ENCODE measurements at regions not wholly inside any gene's neighbourhood (a gene's known extent, or its start where the extent isn't known, plus 50 kb on each side); places are given as distances from the start of the nearest gene placed in this dataset.

DNA sequence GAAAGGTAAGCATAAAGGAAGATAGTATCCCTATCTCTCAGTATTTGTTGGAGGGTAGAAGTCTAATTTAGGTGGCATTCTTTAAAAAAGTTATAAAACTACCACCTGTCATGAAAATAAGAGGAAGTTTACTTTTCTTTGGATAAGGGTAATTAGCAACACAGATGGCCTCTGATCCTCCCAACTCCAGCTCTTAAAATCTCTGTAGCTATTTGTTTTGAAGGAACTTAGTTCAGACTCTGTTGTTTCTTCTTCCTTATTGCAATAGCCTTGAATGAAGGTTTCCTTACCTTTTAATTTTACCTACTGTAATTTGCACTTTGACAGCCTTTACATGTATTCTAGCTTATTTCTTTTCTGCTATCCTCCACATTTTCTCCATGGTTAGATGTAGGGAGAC, 1261.3 kb downstream of the RAPGEF2 start:
- no peak overlapping the region for H2AFZ ChIP-seq (ENCODE audit: low read length)
- CTCF ChIA-PET (ENCODE audit: low intra/inter-chr PET ratio, low total read pairs): no interaction called here
- no peaks in the 10 kb centered on the region for H3K4me1 ChIP-seq (ENCODE audit: insufficient read depth, low read length)
- POLR2A ChIA-PET: no interaction called here
- H3K79me2 ChIP-seq (ENCODE audit: insufficient read depth, low read length): no peaks in the 10 kb centered on the region
- H3K4me2 ChIP-seq (ENCODE audit: low read depth, low read length): no peak overlapping the region
- in situ Hi-C loops (cut with HindIII; ENCODE audit: extremely low pct_ligation_motif_present, low pct_unique_long_range_greater_than_20kb) (no loop called here), intact Hi-C loops (cut with micrococcal nuclease; ENCODE audit: unreplicated experiment) (no loop called here)
- no peak for DNase-seq (ENCODE audit: low spot score)
- FAIRE-seq: no peak
- no peaks in the 10 kb centered on the region for H3K36me3 ChIP-seq (replicated peaks in 1 of 2; ENCODE audit: control insufficient read depth in 1 of 2, insufficient read depth in 2 of 2, low read length in 2 of 2)
- no TSS peak for BruUV-seq (replicated peaks)
- H3K9me3 ChIP-seq (ENCODE audit: low read length): peaks cover 14% of the 10 kb centered on the region
- no peak for ATAC-seq
- H3K4me3 ChIP-seq (replicated peaks in 1 of 3; ENCODE audit: insufficient read depth in 1 of 3, low read depth in 2 of 3, low read length in 3 of 3): no peak overlapping the region
- H3K27ac ChIP-seq (ENCODE audit: extremely low read length, insufficient read depth, low read length): no peak overlapping the region
- no peaks in the 10 kb centered on the region for H4K20me1 ChIP-seq (ENCODE audit: insufficient read depth, low read length)
- H3K9ac ChIP-seq (ENCODE audit: insufficient read depth, low read depth, low read length): no peak overlapping the region
- H3K27me3 ChIP-seq (ENCODE audit: control insufficient read depth in 1 of 2, insufficient read depth in 2 of 2, low read length in 2 of 2): no peaks in the 10 kb centered on the region
- TF ChIP-seq, protein P1, sequence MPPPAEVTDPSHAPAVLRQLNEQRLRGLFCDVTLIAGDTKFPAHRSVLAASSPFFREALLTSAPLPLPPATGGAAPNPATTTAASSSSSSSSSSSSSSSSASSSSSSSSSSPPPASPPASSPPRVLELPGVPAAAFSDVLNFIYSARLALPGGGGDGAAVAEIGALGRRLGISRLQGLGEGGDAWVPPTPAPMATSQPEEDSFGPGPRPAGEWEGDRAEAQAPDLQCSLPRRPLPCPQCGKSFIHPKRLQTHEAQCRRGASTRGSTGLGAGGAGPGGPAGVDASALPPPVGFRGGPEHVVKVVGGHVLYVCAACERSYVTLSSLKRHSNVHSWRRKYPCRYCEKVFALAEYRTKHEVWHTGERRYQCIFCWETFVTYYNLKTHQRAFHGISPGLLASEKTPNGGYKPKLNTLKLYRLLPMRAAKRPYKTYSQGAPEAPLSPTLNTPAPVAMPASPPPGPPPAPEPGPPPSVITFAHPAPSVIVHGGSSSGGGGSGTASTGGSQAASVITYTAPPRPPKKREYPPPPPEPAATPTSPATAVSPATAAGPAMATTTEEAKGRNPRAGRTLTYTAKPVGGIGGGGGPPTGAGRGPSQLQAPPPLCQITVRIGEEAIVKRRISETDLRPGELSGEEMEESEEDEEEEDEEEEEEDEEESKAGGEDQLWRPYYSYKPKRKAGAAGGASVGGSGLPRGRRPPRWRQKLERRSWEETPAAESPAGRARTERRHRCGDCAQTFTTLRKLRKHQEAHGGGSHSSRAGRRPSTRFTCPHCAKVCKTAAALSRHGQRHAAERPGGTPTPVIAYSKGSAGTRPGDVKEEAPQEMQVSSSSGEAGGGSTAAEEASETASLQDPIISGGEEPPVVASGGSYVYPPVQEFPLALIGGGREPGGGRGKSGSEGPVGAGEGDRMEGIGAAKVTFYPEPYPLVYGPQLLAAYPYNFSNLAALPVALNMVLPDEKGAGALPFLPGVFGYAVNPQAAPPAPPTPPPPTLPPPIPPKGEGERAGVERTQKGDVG (CRISPR knock-in tag; IDR thresholded peaks at IDR 0.05; ENCODE audit: borderline replicate concordance): no peak
- TF ChIP-seq ZNF12 (CRISPR knock-in tag; IDR thresholded peaks at IDR 0.05) (no peak), THYN1 (CRISPR knock-in tag; IDR thresholded peaks at IDR 0.05; ENCODE audit: borderline replicate concordance, low read depth) (no peak), ZFP36L2 (CRISPR knock-in tag; IDR thresholded peaks at IDR 0.05) (no peak)
- TF ChIP-seq, protein P2, sequence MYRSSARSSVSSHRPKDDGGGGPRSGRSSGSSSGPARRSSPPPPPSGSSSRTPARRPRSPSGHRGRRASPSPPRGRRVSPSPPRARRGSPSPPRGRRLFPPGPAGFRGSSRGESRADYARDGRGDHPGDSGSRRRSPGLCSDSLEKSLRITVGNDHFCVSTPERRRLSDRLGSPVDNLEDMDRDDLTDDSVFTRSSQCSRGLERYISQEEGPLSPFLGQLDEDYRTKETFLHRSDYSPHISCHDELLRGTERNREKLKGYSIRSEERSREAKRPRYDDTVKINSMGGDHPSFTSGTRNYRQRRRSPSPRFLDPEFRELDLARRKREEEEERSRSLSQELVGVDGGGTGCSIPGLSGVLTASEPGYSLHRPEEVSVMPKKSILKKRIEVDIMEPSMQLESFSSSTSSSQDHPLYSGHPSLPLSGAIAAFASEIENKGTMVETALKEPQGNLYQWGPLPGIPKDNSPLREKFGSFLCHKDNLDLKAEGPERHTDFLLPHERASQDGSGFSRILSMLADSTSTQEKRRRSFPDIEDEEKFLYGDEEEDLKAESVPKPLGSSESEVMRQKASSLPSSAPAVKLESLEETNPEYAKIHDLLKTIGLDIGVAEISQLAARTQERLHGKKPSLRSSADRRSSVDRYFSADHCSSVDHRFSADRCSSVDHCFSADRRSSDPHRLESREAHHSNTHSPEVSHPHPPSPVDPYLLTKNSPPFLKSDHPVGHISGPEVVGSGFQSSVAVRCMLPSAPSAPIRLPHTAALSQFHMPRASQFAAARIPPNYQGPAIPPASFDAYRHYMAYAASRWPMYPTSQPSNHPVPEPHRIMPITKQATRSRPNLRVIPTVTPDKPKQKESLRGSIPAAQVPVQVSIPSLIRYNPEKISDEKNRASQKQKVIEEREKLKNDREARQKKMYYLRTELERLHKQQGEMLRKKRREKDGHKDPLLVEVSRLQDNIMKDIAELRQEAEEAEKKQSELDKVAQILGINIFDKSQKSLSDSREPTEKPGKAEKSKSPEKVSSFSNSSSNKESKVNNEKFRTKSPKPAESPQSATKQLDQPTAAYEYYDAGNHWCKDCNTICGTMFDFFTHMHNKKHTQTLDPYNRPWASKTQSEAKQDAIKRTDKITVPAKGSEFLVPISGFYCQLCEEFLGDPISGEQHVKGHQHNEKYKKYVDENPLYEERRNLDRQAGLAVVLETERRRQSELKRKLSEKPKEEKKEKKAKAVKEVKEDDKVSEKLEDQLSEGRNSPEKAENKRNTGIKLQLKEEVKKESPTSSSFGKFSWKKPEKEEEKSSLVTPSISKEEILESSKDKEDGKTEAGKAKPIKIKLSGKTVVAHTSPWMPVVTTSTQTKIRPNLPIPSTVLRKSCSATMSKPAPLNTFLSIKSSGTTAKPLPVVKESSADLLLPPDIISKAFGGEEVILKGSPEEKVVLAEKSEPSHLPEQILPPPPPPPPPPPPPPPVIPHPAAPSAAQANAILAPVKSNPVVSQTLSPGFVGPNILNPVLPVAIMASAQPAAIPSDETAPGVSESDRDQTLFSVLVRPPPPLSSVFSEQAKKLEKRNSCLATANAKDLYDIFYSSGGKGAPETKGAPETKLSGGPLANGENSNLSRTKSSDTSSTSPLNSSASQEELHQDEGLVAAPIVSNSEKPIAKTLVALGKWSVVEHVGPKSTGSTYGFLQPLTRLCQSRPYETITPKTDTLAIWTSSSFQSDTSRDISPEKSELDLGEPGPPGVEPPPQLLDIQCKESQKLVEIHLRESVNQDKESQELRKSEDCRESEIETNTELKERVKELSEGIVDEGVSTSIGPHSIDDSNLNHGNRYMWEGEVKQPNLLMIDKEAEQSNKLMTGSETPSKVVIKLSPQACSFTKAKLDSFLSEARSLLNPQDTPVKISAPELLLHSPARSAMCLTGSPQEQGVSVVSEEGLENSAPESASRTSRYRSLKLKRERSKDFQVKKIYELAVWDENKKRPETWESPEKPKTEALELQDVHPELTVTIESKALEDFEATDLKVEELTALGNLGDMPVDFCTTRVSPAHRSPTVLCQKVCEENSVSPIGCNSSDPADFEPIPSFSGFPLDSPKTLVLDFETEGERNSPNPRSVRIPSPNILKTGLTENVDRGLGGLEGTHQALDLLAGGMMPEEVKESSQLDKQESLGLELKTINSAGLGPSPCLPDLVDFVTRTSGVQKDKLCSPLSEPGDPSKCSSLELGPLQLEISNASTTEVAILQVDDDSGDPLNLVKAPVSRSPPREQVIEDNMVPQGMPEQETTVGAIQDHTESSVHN (CRISPR knock-in tag; IDR thresholded peaks at IDR 0.05): no peak
